Renal cortex interstitium (tissue), 11 donors: ENCODE measurements at regions not wholly inside any gene's neighbourhood (a gene's known extent, or its start where the extent isn't known, plus 50 kb on each side); places are given as distances from the start of the nearest gene placed in this dataset.

Source experiments
- DNase-seq, 11 donors: peaks; one replicate each; pipeline ENCODE4 v3.0.0-alpha.2; 2013; ENCODE audit warnings: low read depth in 9 of 11, low spot score in 4 of 11; ENCODE audit errors: extremely low read depth in 1 of 11

GRCh38 chr17:73933164-73933766 is 270.2 kb upstream of the RPL38 start:
- no peak for DNase-seq

GRCh38 chr17:73933871-73934270 is 269.6 kb upstream of the RPL38 start:
- DNase-seq = no peak

GRCh38 chr17:73934696-73935095 is 268.8 kb upstream of the RPL38 start:
- DNase-seq = no peak

GRCh38 chr17:73936908-73937627 is 266.4 kb upstream of the RPL38 start:
- DNase-seq = no peak

GRCh38 chr17:73938706-73939105 is 264.8 kb upstream of the RPL38 start:
- no peak for DNase-seq

GRCh38 chr17:73939806-73940205 is 263.7 kb upstream of the RPL38 start:
- DNase-seq = no peak

- no peak for DNase-seq
These were observed 263.0 kb upstream of the RPL38 start for GRCh38 chr17:73940511-73940910.

GRCh38 chr17:73941919-73942530 is 261.5 kb upstream of the RPL38 start:
- DNase-seq = no peak

- DNase-seq = no peak
These were observed 260.6 kb upstream of the RPL38 start for GRCh38 chr17:73942703-73943415.

GRCh38 chr17:73943416-73944110 is 259.9 kb upstream of the RPL38 start:
- DNase-seq = no peak

- no peak for DNase-seq
These were observed 259.1 kb upstream of the RPL38 start for GRCh38 chr17:73944366-73944765.

- no peak for DNase-seq
These were observed 256.1 kb upstream of the RPL38 start for GRCh38 chr17:73947281-73947965.

- no peak for DNase-seq
These were observed 255.5 kb upstream of the RPL38 start for GRCh38 chr17:73947966-73948355.

GRCh38 chr17:73949903-73950592 is 253.4 kb upstream of the RPL38 start:
- no peak for DNase-seq

- no peak for DNase-seq
These were observed 252.9 kb upstream of the RPL38 start for GRCh38 chr17:73950593-73950914.

GRCh38 chr17:73952082-73952479 is 251.4 kb upstream of the RPL38 start:
- peak in 1 of 11 donors; percentile 22 for DNase-seq

GRCh38 chr17:73952480-73953205 is 250.8 kb upstream of the RPL38 start:
- DNase-seq = peak in 2 of 11 donors; percentile 18 to 46
